HEK293 (cell line): ENCODE measurements at regions not wholly inside any gene's neighbourhood (a gene's known extent, or its start where the extent isn't known, plus 50 kb on each side); places are given as distances from the start of the nearest gene placed in this dataset.
A peak's percentile ranks its signal among the peaks of the same experiment; 100 is the strongest.

Experiments used
- CTCF ChIA-PET: fragments of 350-600 bp; formaldehyde crosslinking; extraction: SDS; loops from one replicate; lab custom pipeline; 2021; ENCODE audit warnings: antibody characterized with exemption; lab: Yijun Ruan, JAX
- POLR2A ChIA-PET: fragments of 300-600 bp; formaldehyde crosslinking; extraction: SDS; loops from one replicate; lab custom pipeline; 2020; ENCODE audit warnings: antibody characterized with exemption, inconsistent platforms; lab: Yijun Ruan, JAX
- H3K27ac ChIP-seq: fragments of 200-500 bp; sonication (Bioruptor generic); 2 replicates; pipeline ENCODE4 v1.5.1; 2014; ENCODE audit warnings: low read depth, low read length, control low read depth, inconsistent platforms; ENCODE audit errors: extremely low read depth
- H3K36me3 ChIP-seq, 2 experiments: fragments of 200-500 bp in 1 of 2; sonication (Bioruptor generic) in 1 of 2; 1 replicate in 1 of 2; 2 replicates in 1 of 2; pipeline ENCODE4 v1.5.1; 2014 to 2017; ENCODE audit warnings: inconsistent platforms in 2 of 2, low read length in 2 of 2; ENCODE audit not compliant: control insufficient read depth in 2 of 2, insufficient read depth in 1 of 2
- H3K4me1 ChIP-seq: fragments of 200-500 bp; sonication (Bioruptor generic); 2 replicates; pipeline ENCODE4 v1.5.1; 2014; ENCODE audit warnings: mild to moderate bottlenecking, low read length, inconsistent platforms; ENCODE audit not compliant: control insufficient read depth, insufficient read depth
- H3K4me3 ChIP-seq: 2 replicates; pipeline ENCODE4 v1.5.1; 2011; ENCODE audit warnings: low read depth, mild to moderate bottlenecking, control low read depth, low read length, moderate library complexity
- H3K9me3 ChIP-seq: fragments of 200-500 bp; sonication (Bioruptor generic); 2 replicates; pipeline ENCODE4 v1.5.1; 2014; ENCODE audit warnings: low read depth, low read length, inconsistent platforms; ENCODE audit not compliant: control insufficient read depth, insufficient read depth
- BCL11A ChIP-seq: fragments of 450-650 bp; formaldehyde crosslinking; IDR thresholded peaks from 2 replicates; pipeline ENCODE4 v1.5.1; 2016; ENCODE audit warnings: low read depth, missing biosample characterization, missing genetic modification characterization
- FEZF1 ChIP-seq: fragments of 450-650 bp; formaldehyde crosslinking; IDR thresholded peaks from 2 replicates; pipeline ENCODE4 v1.5.1; 2016; ENCODE audit warnings: missing biosample characterization, missing genetic modification characterization
- GLIS1 ChIP-seq: fragments of 450-650 bp; formaldehyde crosslinking; IDR thresholded peaks from 2 replicates; pipeline ENCODE4 v1.5.1; 2016; ENCODE audit warnings: missing biosample characterization, missing genetic modification characterization
- KLF8 ChIP-seq: fragments of 450-650 bp; formaldehyde crosslinking; IDR thresholded peaks from 2 replicates; pipeline ENCODE4 v1.5.1; 2016; ENCODE audit warnings: missing biosample characterization, missing genetic modification characterization
- MYNN ChIP-seq: fragments of 450-650 bp; formaldehyde crosslinking; IDR thresholded peaks from 2 replicates; pipeline ENCODE4 v1.5.1; 2016; ENCODE audit warnings: missing biosample characterization, missing genetic modification characterization, borderline replicate concordance
- SP7 ChIP-seq: fragments of 450-650 bp; formaldehyde crosslinking; IDR thresholded peaks from 2 replicates; pipeline ENCODE4 v1.5.1; 2016; ENCODE audit warnings: missing biosample characterization, missing genetic modification characterization
- ZFP69B ChIP-seq: fragments of 450-650 bp; formaldehyde crosslinking; IDR thresholded peaks from 2 replicates; pipeline ENCODE4 v1.5.1; 2016; ENCODE audit warnings: missing biosample characterization, missing genetic modification characterization
- ZIC2 ChIP-seq: fragments of 450-650 bp; formaldehyde crosslinking; IDR thresholded peaks from 2 replicates; pipeline ENCODE4 v1.5.1; 2016; ENCODE audit warnings: missing biosample characterization, missing genetic modification characterization
- ZNF132 ChIP-seq: fragments of 450-650 bp; formaldehyde crosslinking; IDR thresholded peaks from 2 replicates; pipeline ENCODE4 v1.5.1; 2017; ENCODE audit warnings: missing biosample characterization, missing genetic modification characterization, borderline replicate concordance
- ZNF169 ChIP-seq: fragments of 450-650 bp; formaldehyde crosslinking; IDR thresholded peaks from 2 replicates; pipeline ENCODE4 v1.5.1; 2016; ENCODE audit warnings: missing biosample characterization, missing genetic modification characterization
- ZNF175 ChIP-seq: fragments of 450-650 bp; formaldehyde crosslinking; IDR thresholded peaks from 2 replicates; pipeline ENCODE4 v1.5.1; 2016; ENCODE audit warnings: missing biosample characterization, missing genetic modification characterization
- ZNF214 ChIP-seq: fragments of 450-650 bp; formaldehyde crosslinking; IDR thresholded peaks from 2 replicates; pipeline ENCODE4 v1.5.1; 2017; ENCODE audit warnings: missing biosample characterization, mild to moderate bottlenecking, missing genetic modification characterization, borderline replicate concordance
- ZNF391 ChIP-seq: fragments of 450-650 bp; formaldehyde crosslinking; IDR thresholded peaks from 2 replicates; pipeline ENCODE4 v1.5.1; 2016; ENCODE audit warnings: low read depth, missing biosample characterization, missing genetic modification characterization, borderline replicate concordance
- ZNF501 ChIP-seq: fragments of 450-650 bp; formaldehyde crosslinking; IDR thresholded peaks from 2 replicates; pipeline ENCODE4 v1.5.1; 2016; ENCODE audit warnings: missing biosample characterization, missing genetic modification characterization
- ZNF558 ChIP-seq: fragments of 450-650 bp; formaldehyde crosslinking; IDR thresholded peaks from 2 replicates; pipeline ENCODE4 v1.5.1; 2016; ENCODE audit warnings: missing biosample characterization, missing genetic modification characterization
- ZNF560 ChIP-seq: fragments of 450-650 bp; formaldehyde crosslinking; IDR thresholded peaks from 2 replicates; pipeline ENCODE4 v1.5.1; 2017; ENCODE audit warnings: missing biosample characterization, missing genetic modification characterization, borderline replicate concordance
- ZNF621 ChIP-seq: fragments of 450-650 bp; formaldehyde crosslinking; IDR thresholded peaks from 2 replicates; pipeline ENCODE4 v1.5.1; 2017; ENCODE audit warnings: missing biosample characterization, missing genetic modification characterization
- ZNF623 ChIP-seq: fragments of 450-650 bp; formaldehyde crosslinking; IDR thresholded peaks from 2 replicates; pipeline ENCODE4 v1.5.1; 2016; ENCODE audit warnings: missing biosample characterization, missing genetic modification characterization
- ZNF664 ChIP-seq: fragments of 450-650 bp; formaldehyde crosslinking; IDR thresholded peaks from 2 replicates; pipeline ENCODE4 v1.5.1; 2016; ENCODE audit warnings: missing biosample characterization, missing genetic modification characterization
- ZNF777 ChIP-seq: fragments of 450-650 bp; formaldehyde crosslinking; IDR thresholded peaks from 2 replicates; pipeline ENCODE4 v1.5.1; 2017; ENCODE audit warnings: missing biosample characterization, missing genetic modification characterization, borderline replicate concordance
- ZNF791 ChIP-seq: fragments of 450-650 bp; formaldehyde crosslinking; IDR thresholded peaks from 2 replicates; pipeline ENCODE4 v1.5.1; 2016; ENCODE audit warnings: missing biosample characterization, missing genetic modification characterization
- ZNF837 ChIP-seq: fragments of 450-650 bp; formaldehyde crosslinking; IDR thresholded peaks from 2 replicates; pipeline ENCODE4 v1.5.1; 2016; ENCODE audit warnings: missing biosample characterization, missing genetic modification characterization
- ZSCAN23 ChIP-seq: fragments of 450-650 bp; formaldehyde crosslinking; IDR thresholded peaks from 2 replicates; pipeline ENCODE4 v1.5.1; 2016; ENCODE audit warnings: missing biosample characterization, missing genetic modification characterization
- TF ChIP-seq, protein P1 (sequence below): fragments of 450-650 bp; formaldehyde crosslinking; IDR thresholded peaks from 2 replicates; pipeline ENCODE4 v1.5.1; 2016; ENCODE audit warnings: missing biosample characterization, missing genetic modification characterization
- TF ChIP-seq, protein P2 (sequence below): fragments of 450-650 bp; formaldehyde crosslinking; IDR thresholded peaks from 2 replicates; pipeline ENCODE4 v1.5.1; 2016; ENCODE audit warnings: missing biosample characterization, missing genetic modification characterization
- TF ChIP-seq, protein P3 (sequence below): fragments of 450-650 bp; formaldehyde crosslinking; optimal IDR thresholded peaks from 2 replicates; pipeline ENCODE3; 2016; ENCODE audit warnings: missing biosample characterization, mild to moderate bottlenecking, missing genetic modification characterization
- TF ChIP-seq, protein P4 (sequence below): fragments of 450-650 bp; formaldehyde crosslinking; IDR thresholded peaks from 2 replicates; pipeline ENCODE4 v1.5.1; 2016; ENCODE audit warnings: missing biosample characterization, missing genetic modification characterization
- TF ChIP-seq, protein P5 (sequence below): fragments of 450-650 bp; formaldehyde crosslinking; IDR thresholded peaks from 2 replicates; pipeline ENCODE4 v1.5.1; 2017; ENCODE audit warnings: missing biosample characterization, missing genetic modification characterization
- TF ChIP-seq, protein P6 (sequence below): fragments of 450-650 bp; formaldehyde crosslinking; IDR thresholded peaks from 2 replicates; pipeline ENCODE4 v1.5.1; 2016; ENCODE audit warnings: missing biosample characterization, missing genetic modification characterization

DNA sequence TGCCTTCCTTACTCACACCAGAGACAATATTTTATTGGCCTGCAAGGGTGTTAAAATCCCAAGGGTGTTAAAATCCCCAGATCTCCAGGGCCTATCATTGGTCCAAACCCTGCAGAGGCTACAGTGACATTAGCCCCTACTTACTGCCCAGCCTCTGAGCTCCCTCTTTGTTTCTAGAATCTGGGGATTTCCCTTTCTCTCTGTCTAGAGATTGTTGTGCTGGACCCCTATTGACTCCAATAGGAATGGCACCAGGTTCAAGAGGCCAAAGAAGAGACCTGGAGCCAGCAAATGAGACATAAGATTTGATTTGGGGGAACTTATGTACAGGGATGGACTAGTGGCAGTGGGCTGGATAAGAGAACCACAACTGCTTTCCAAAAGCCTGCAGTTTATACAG, 53.3 kb upstream of the ZBED3 start:
- no peaks in the 10 kb centered on the region for H3K4me1 ChIP-seq
- CTCF ChIA-PET = interaction anchor here (0.6 to 1.0 kb wide), 5 partner anchors 11 to 352 kb away, joined by 3 to 5 read pairs (median 4); partner anchors contain the start of gene WDR41

DNA sequence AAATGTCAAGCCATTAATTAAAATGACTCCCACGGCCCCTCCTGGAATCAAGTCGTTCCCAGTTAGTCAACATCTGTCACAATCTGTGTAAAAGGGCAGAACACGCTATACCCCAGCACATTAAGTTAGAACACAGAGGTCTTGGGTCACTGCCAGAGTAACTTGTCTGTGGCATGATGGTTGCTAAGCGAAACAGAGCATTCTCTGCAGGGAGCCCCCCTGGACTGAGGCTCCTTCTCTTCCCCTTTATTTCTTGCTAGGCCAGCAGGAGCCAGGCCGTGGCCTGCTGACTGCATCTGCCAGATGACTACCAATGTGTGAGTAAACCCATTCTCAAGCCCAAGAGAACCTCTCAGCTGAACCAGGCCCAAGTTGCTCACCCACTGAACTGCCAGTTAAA, 51.9 kb upstream of the ZBED3 start:
- Histone ChIP-seq H3K9me3 (no peaks in the 10 kb centered on the region), H3K4me3 (no peak overlapping the region), H3K27ac (no peak overlapping the region), H3K4me1 (no peaks in the 10 kb centered on the region)
- CTCF ChIA-PET = interaction anchor here (0.6 kb wide), 1 partner anchor 177 kb away, joined by 4 read pairs; no protein-coding TSS in a partner anchor
- TF ChIP-seq ZNF501 (tag by site-specific recombination) (no peak), GLIS1 (tag by site-specific recombination) (peak; percentile 93), SP7 (tag by site-specific recombination) (peak; percentile 63), FEZF1 (tag by site-specific recombination) (no peak), ZNF558 (no peak), ZIC2 (tag by site-specific recombination) (peak; percentile 85), ZNF623 (tag by site-specific recombination) (no peak), ZNF621 (tag by site-specific recombination) (no peak), BCL11A (no peak)
- TF ChIP-seq, protein P1, sequence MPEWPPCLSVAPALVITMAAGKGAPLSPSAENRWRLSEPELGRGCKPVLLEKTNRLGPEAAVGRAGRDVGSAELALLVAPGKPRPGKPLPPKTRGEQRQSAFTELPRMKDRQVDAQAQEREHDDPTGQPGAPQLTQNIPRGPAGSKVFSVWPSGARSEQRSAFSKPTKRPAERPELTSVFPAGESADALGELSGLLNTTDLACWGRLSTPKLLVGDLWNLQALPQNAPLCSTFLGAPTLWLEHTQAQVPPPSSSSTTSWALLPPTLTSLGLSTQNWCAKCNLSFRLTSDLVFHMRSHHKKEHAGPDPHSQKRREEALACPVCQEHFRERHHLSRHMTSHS (tag by site-specific recombination) = no peak
- TF ChIP-seq, protein P2, sequence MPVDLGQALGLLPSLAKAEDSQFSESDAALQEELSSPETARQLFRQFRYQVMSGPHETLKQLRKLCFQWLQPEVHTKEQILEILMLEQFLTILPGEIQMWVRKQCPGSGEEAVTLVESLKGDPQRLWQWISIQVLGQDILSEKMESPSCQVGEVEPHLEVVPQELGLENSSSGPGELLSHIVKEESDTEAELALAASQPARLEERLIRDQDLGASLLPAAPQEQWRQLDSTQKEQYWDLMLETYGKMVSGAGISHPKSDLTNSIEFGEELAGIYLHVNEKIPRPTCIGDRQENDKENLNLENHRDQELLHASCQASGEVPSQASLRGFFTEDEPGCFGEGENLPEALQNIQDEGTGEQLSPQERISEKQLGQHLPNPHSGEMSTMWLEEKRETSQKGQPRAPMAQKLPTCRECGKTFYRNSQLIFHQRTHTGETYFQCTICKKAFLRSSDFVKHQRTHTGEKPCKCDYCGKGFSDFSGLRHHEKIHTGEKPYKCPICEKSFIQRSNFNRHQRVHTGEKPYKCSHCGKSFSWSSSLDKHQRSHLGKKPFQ (tag by site-specific recombination) = no peak
- TF ChIP-seq, all 188 proteins: peak for 3
- no peaks in the 10 kb centered on the region for H3K36me3 ChIP-seq
- POLR2A ChIA-PET = no interaction called here

More for the DNA sequence above, 53.3 kb upstream of the ZBED3 start:
- TF ChIP-seq ZNF837 (tag by site-specific recombination) = no peak
- TF ChIP-seq ZNF791 (tag by site-specific recombination) = no peak
- TF ChIP-seq ZIC2 (tag by site-specific recombination) = no peak
- no peak for TF ChIP-seq ZNF169
- no peak for TF ChIP-seq ZNF132 (tag by site-specific recombination)
- TF ChIP-seq, protein P3, sequence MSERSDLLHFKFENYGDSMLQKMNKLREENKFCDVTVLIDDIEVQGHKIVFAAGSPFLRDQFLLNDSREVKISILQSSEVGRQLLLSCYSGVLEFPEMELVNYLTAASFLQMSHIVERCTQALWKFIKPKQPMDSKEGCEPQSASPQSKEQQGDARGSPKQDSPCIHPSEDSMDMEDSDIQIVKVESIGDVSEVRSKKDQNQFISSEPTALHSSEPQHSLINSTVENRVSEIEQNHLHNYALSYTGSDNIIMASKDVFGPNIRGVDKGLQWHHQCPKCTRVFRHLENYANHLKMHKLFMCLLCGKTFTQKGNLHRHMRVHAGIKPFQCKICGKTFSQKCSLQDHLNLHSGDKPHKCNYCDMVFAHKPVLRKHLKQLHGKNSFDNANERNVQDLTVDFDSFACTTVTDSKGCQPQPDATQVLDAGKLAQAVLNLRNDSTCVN (tag by site-specific recombination) = no peak
- no peak for TF ChIP-seq ZNF777 (tag by site-specific recombination)
- no peak for TF ChIP-seq ZNF560 (tag by site-specific recombination)
- TF ChIP-seq, protein P4, sequence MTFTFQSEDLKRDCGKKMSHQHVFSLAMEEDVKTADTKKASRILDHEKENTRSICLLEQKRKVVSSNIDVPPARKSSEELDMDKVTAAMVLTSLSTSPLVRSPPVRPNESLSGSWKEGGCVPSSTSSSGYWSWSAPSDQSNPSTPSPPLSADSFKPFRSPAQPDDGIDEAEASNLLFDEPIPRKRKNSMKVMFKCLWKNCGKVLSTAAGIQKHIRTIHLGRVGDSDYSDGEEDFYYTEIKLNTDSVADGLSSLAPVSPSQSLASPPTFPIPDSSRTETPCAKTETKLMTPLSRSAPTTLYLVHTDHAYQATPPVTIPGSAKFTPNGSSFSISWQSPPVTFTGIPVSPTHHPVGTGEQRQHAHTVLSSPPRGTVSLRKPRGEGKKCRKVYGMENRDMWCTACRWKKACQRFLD (tag by site-specific recombination) = no peak
- no peak for TF ChIP-seq KLF8
- TF ChIP-seq MYNN (tag by site-specific recombination) = no peak
- TF ChIP-seq ZFP69B (tag by site-specific recombination) = no peak
- TF ChIP-seq ZNF214 (tag by site-specific recombination) = no peak
- TF ChIP-seq, protein P5, sequence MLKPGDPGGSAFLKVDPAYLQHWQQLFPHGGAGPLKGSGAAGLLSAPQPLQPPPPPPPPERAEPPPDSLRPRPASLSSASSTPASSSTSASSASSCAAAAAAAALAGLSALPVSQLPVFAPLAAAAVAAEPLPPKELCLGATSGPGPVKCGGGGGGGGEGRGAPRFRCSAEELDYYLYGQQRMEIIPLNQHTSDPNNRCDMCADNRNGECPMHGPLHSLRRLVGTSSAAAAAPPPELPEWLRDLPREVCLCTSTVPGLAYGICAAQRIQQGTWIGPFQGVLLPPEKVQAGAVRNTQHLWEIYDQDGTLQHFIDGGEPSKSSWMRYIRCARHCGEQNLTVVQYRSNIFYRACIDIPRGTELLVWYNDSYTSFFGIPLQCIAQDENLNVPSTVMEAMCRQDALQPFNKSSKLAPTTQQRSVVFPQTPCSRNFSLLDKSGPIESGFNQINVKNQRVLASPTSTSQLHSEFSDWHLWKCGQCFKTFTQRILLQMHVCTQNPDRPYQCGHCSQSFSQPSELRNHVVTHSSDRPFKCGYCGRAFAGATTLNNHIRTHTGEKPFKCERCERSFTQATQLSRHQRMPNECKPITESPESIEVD = no peak
- TF ChIP-seq ZSCAN23 = no peak
- TF ChIP-seq ZNF175 (tag by site-specific recombination) = no peak
- no peak for TF ChIP-seq ZNF664 (tag by site-specific recombination)
- TF ChIP-seq, protein P6, sequence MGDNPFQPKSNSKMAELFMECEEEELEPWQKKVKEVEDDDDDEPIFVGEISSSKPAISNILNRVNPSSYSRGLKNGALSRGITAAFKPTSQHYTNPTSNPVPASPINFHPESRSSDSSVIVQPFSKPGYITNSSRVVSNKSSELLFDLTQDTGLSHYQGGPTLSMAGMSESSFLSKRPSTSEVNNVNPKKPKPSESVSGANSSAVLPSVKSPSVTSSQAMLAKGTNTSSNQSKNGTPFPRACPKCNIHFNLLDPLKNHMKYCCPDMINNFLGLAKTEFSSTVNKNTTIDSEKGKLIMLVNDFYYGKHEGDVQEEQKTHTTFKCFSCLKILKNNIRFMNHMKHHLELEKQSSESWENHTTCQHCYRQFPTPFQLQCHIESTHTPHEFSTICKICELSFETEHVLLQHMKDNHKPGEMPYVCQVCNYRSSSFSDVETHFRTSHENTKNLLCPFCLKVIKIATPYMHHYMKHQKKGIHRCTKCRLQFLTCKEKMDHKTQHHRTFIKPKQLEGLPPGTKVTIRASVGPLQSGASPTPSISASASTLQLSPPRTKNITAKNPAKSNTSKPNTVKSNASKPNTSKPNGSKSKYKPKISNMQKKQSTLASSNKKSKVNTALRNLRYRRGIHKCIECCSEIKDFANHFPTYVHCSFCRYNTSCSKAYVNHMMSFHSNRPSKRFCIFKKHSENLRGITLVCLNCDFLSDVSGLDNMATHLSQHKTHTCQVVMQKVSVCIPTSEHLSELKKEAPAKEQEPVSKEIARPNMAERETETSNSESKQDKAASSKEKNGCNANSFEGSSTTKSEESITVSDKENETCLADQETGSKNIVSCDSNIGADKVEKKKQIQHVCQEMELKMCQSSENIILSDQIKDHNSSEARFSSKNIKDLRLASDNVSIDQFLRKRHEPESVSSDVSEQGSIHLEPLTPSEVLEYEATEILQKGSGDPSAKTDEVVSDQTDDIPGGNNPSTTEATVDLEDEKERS (tag by site-specific recombination) = no peak
- TF ChIP-seq ZNF391 (tag by site-specific recombination) = no peak
- TF ChIP-seq, all 188 proteins: peak for 0
- H3K36me3 ChIP-seq = no peaks in the 10 kb centered on the region
- no peak overlapping the region for H3K27ac ChIP-seq
- H3K4me3 ChIP-seq = no peak overlapping the region
- H3K9me3 ChIP-seq = no peaks in the 10 kb centered on the region
- POLR2A ChIA-PET = no interaction called here
